ENCODE measurements at regions not wholly inside any gene's neighbourhood (a gene's known extent, or its start where the extent isn't known, plus 50 kb on each side); places are given as distances from the start of the nearest gene placed in this dataset.
A peak's percentile ranks its signal among the peaks of the same experiment; 100 is the strongest.

DNA sequence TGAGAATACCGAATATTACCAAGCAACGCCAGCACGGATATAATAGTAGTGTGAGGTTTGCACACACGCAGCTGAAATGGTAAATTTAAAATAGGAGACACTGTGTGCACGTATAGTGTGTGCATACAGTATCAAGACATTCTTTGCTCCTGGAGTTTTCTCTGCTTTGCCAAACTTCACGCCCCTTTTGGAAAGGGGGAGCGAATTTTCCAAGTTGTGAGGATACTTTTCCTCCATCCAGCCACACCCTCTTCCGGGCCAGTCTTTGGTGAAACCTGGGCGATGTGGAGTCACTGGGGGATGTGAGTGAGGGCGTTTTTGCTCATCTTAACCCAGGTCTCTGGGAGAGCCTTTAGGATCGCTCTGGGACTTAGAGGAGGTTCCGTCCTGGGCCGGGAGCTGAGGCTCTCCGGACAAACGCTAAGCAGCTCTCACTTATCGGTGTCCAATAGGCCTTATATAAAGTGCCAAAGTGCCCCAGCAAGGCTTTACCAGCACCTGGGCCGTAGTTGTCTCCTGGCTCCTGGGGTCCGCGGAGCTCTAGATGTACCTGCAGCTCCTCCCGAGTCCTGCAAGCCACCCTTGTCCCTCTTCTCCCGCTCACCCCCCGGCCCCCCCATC is 160.0 kb upstream of the MKI67 start:
- no peak for DNase-seq

GRCh38 chr10:128286762-128287500 is 160.7 kb upstream of the MKI67 start:
- no peak for DNase-seq

- DNase-seq: no peak
Observed at GRCh38 chr10:128287921-128288320, 161.7 kb upstream of the MKI67 start.

- DNase-seq: no peak
Observed at GRCh38 chr10:128289621-128290020, 163.4 kb upstream of the MKI67 start.

DNA sequence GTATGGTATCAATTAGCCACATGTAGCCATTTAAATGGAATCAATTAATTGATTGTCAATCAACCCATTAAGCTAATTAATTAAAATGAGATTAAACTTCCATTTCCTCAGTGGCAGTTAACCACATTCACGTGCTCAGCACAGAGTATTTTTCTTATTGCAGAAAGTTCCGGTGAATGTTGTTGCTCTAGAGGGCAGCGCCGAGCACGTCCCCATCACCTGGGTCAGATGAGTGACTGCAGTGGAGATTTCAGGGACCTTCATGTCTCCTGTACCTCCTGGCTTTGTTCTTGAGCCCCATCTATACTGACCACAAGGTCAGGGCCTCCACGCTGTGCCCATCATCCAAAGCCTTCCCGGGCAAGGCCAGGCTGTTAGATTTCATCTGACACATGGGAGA is 168.8 kb upstream of the MKI67 start:
- no peak for DNase-seq

GRCh38 chr10:128296253-128297007 is 170.2 kb upstream of the MKI67 start:
- DNase-seq: no peak

- no peak for DNase-seq
Observed at GRCh38 chr10:128297709-128298378, 171.6 kb upstream of the MKI67 start.

DNA sequence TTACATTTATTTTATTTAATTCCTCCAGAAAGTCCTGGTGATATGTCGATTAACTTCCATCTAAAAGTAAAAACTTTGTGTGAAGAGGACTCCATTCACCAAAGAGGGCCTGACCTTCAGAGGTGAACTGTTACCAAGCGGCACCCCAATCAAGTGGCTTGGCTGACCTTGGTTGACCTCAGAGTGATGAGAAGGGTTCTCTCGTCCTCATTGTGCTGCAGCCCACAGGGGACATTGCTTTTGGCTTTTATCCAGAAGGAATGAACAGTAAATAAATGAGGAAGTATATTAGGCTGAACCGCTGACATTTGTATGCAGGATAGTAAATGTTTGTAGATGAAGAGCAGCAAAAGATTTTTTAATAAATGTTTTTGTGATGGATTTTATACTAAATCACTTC is 172.4 kb upstream of the MKI67 start:
- DNase-seq: no peak

GRCh38 chr10:128300290-128300824 is 174.1 kb upstream of the MKI67 start:
- peak; percentile 86 for DNase-seq

GRCh38 chr10:128301051-128301450 is 174.8 kb upstream of the MKI67 start:
- DNase-seq: no peak

- DNase-seq: no peak
Observed at GRCh38 chr10:128302808-128303207, 176.6 kb upstream of the MKI67 start.

DNA sequence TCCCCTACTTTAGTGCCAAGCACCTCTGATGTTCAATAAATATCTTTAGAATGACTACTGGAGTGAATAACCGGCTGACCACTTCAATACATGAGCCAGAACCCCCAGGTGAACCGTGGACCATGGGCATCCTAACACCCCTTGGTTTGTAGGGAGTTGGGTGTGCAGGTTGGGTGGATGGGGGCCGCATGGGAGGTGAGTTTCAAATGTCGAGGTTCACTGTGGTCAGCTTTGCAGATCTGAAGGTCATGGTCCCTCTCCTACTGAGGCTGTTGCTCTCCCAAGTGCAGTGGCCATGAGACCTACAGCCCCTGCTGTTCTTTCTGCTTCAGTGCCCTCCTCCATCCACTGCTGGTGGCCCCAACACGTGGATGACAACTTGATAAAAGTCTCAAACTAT is 178.0 kb upstream of the MKI67 start:
- no peak for DNase-seq

GRCh38 chr10:128305601-128306345 is 179.6 kb upstream of the MKI67 start:
- DNase-seq: no peak

DNA sequence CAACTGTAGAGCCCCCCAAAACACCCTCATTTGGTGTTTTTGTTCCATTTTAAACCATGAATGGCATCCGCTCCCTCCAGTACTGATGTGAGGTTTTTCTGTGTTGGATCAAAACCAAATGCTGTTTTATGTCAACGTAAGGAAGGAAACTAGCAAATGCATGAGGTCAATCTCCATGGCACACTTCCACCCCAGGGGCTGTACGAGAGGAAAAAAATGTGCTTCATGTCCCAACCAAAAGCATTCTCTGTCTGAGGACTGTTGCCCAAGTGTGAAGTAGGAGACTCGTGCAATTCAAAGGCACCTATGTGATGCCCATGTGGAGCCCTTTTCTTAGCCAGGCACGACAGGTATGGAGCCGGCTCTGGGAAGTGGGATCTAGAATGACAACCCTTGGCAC is 180.3 kb upstream of the MKI67 start:
- no peak for DNase-seq

- DNase-seq: no peak
Observed at GRCh38 chr10:128306966-128307365, 180.7 kb upstream of the MKI67 start.

DNA sequence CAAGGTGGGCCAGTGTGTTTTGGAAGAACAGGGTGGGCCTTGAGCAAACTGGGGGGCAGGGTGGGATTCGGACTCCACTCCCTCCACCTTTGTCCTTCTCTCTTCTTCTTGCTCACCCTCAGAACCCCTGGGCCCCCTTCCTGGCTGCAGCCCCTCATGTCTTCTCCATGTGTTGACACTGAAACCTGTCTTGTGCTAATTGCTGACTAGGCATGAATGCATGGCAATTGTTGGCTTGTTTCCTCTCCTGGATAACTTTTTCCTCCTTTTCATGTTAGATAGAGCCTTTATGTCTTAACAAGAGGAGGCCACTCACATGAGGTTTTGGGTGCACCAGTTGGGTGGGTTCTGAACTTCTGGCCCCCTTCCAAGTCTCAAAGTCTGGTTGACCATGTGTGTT is 181.6 kb upstream of the MKI67 start:
- DNase-seq: no peak

DNA sequence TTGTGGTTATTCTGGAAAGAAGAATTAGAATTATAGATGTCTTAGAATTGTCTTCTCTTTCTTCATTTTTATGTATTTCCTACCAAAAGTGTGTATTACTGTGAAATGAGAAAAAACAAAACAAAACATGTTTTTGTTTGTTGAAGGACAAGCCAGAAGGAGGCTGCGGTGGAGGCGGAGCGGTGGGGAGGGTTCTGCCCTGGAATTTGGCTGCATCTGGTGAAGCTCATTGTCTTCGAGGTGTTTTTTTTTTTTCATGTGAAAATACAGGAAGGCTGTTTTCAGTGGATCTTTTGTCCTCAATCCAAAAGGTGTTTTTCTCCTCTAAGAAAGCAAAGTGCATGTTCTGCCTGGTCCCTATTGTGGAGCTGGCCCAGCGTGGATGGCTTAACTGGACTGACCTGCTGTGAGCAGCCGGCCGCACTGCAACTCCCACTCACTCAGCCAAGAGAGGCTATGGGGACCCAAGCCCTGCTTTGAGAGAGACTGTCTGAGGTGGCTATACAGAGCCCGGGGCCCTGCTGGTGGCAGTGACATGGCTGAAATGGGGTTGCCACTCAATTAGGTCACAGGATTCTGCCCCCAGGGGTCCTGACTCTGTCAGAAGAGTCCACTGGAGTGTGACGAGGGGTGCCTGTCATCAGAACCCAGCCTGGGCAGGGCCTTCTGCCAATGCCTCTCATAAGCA is 184.9 kb upstream of the MKI67 start:
- no peak for DNase-seq

DNA sequence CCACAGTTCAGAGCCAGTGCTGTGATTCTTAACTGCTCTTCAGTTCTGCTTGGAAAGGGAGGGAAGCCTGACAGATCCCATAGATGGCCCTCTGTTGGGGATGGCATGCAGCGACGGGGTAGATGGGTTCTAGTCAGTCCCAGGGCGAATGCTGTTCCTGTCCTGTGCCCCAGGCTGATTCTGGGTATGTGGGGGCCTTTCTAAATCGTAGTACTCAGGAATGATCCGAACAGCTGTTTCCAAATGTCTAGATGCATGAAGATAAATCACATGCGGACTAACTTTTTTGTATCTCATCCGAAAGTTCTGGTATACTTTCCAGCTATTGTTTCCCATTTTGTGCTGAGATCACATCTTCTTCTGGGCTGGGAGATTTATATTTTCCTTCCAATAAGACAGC is 186.0 kb upstream of the MKI67 start:
- no peak for DNase-seq

GRCh38 chr10:128314686-128315085 is 188.5 kb upstream of the MKI67 start:
- no peak for DNase-seq

- no peak for DNase-seq
Observed at GRCh38 chr10:128316121-128316726, 190.0 kb upstream of the MKI67 start.

GRCh38 chr10:128316925-128317324 is 190.7 kb upstream of the MKI67 start:
- DNase-seq: no peak
